Retinal pigment epithelial cell (primary cell): ENCODE measurements at regions not wholly inside any gene's neighbourhood (a gene's known extent, or its start where the extent isn't known, plus 50 kb on each side); places are given as distances from the start of the nearest gene placed in this dataset.

ENCODE experiments used
- DNase-seq: peaks from one replicate; pipeline ENCODE4 v3.0.0-alpha.2; 2010; ENCODE audit warnings: low read depth
- H3K4me3 ChIP-seq: 2 replicates; pipeline ENCODE4 v1.5.1; 2011; ENCODE audit warnings: mild to moderate bottlenecking, low read length, control low read depth, moderate library complexity
- CTCF ChIP-seq: conservative IDR thresholded peaks from 2 replicates; pipeline ENCODE4 v1.5.1; 2011; ENCODE audit warnings: low read depth, low read length, control low read depth, inconsistent platforms

GRCh38 chr10:3987143-3987974, 202.3 kb upstream of the KLF6 start:
- DNase-seq: no peak
- H3K4me3 ChIP-seq: no peak overlapping the region
- no peak for TF ChIP-seq CTCF

- peak; percentile 77 for DNase-seq
- no peak overlapping the region for H3K4me3 ChIP-seq
- no peak for TF ChIP-seq CTCF
These were observed 201.6 kb upstream of the KLF6 start for GRCh38 chr10:3986493-3987142.

GRCh38 chr10:3982746-3983442, 197.9 kb upstream of the KLF6 start:
- TF ChIP-seq CTCF: no peak
- DNase-seq: no peak
- H3K4me3 ChIP-seq: no peak overlapping the region

- no peak for DNase-seq
- H3K4me3 ChIP-seq: no peak overlapping the region
- TF ChIP-seq CTCF: no peak
These were observed 196.3 kb upstream of the KLF6 start for GRCh38 chr10:3981300-3981699.

- DNase-seq: no peak
- no peak for TF ChIP-seq CTCF
- no peak overlapping the region for H3K4me3 ChIP-seq
These were observed 195.7 kb upstream of the KLF6 start for GRCh38 chr10:3980660-3981059.

GRCh38 chr10:3980144-3980543, 195.1 kb upstream of the KLF6 start:
- no peak overlapping the region for H3K4me3 ChIP-seq
- DNase-seq: no peak
- no peak for TF ChIP-seq CTCF
